Astrocyte of the spinal cord (primary cell): ENCODE measurements at regions not wholly inside any gene's neighbourhood (a gene's known extent, or its start where the extent isn't known, plus 50 kb on each side); places are given as distances from the start of the nearest gene placed in this dataset.
"Not testable (repeated sequence)": the region's sequence is repeated elsewhere in the genome, so short reads cannot be mapped to it uniquely, and the experiment has no call there.

Experiments
- DNase-seq: peaks from one replicate; pipeline ENCODE4 v3.0.0; 2011; ENCODE audit warnings: low read depth, low spot score
- H3K4me3 ChIP-seq: 2 replicates; pipeline ENCODE4 v1.5.1; 2011; ENCODE audit warnings: low read depth, mild to moderate bottlenecking, low read length, moderate library complexity
- CTCF ChIP-seq: IDR thresholded peaks from 2 replicates; pipeline ENCODE4 v1.5.1; 2012; ENCODE audit warnings: low read depth, mild to moderate bottlenecking, low read length, inconsistent platforms
- in situ Hi-C: cut with HindIII; loops from 2 replicates; pipeline ENCODE4 v1.10.0; 2017; ENCODE audit warnings: low sequenced_read_pairs

GRCh38 chr4:169899295-169899694 lies 126.9 kb downstream of the MFAP3L start:
- DNase-seq = peak; percentile 65
- TF ChIP-seq CTCF = no peak
- in situ Hi-C loops = no loop called here
- no peak overlapping the region for H3K4me3 ChIP-seq

- no peak for TF ChIP-seq CTCF
- in situ Hi-C loops = no loop called here
- no peak overlapping the region for H3K4me3 ChIP-seq
- no peak for DNase-seq
Observed at GRCh38 chr4:169898095-169898494, 128.1 kb downstream of the MFAP3L start.

- H3K4me3 ChIP-seq, in situ Hi-C loops, DNase-seq: not testable (repeated sequence)
Observed at GRCh38 chr4:169894767-169895166, 131.4 kb downstream of the MFAP3L start.

GRCh38 chr4:169885893-169886292 lies 128.1 kb upstream of the HPF1 start:
- in situ Hi-C loops = no loop called here
- no peak overlapping the region for H3K4me3 ChIP-seq
- DNase-seq = no peak
- no peak for TF ChIP-seq CTCF

GRCh38 chr4:169881769-169882168 lies 124.0 kb upstream of the HPF1 start:
- in situ Hi-C loops = no loop called here
- no peak for DNase-seq
- no peak for TF ChIP-seq CTCF
- H3K4me3 ChIP-seq = no peak overlapping the region

- in situ Hi-C loops = no loop called here
Observed at GRCh38 chr4:169870507-169870906, 112.8 kb upstream of the HPF1 start.

GRCh38 chr4:169869490-169869889 lies 111.7 kb upstream of the HPF1 start:
- no peak overlapping the region for H3K4me3 ChIP-seq
- no peak for TF ChIP-seq CTCF
- DNase-seq = peak; percentile 5
- in situ Hi-C loops = no loop called here

More at GRCh38 chr4:169870507-169870906, 112.8 kb upstream of the HPF1 start:
- no peak for TF ChIP-seq CTCF
- DNase-seq = no peak
- H3K4me3 ChIP-seq = no peak overlapping the region
